GM19328 (cell line): ENCODE measurements at regions not wholly inside any gene's neighbourhood (a gene's known extent, or its start where the extent isn't known, plus 50 kb on each side); places are given as distances from the start of the nearest gene placed in this dataset.

Experiments
- ATAC-seq: cut with Tn5 transposase; IDR thresholded peaks from one replicate; pipeline ENCODE4 v1.9.1; 2021; ENCODE audit warnings: mild to moderate bottlenecking, moderate library complexity; ENCODE audit not compliant: unreplicated experiment

GRCh38 chr9:106625259-106625789, 237.6 kb upstream of the ZNF462 start:
- ATAC-seq: no peak

GRCh38 chr9:106626936-106627335, 236.0 kb upstream of the ZNF462 start:
- no peak for ATAC-seq

GRCh38 chr9:106632621-106633020, 230.3 kb upstream of the ZNF462 start:
- ATAC-seq: no peak

GRCh38 chr9:106634183-106634582, 228.8 kb upstream of the ZNF462 start:
- no peak for ATAC-seq

- ATAC-seq: no peak
These were observed 228.3 kb upstream of the ZNF462 start for GRCh38 chr9:106634641-106635040.

- ATAC-seq: no peak
These were observed 225.5 kb upstream of the ZNF462 start for GRCh38 chr9:106637486-106637885.

GRCh38 chr9:106639873-106640568, 222.9 kb upstream of the ZNF462 start:
- ATAC-seq: no peak

- ATAC-seq: no peak
These were observed 219.6 kb upstream of the ZNF462 start for GRCh38 chr9:106643211-106643930.

- ATAC-seq: no peak
These were observed 218.3 kb upstream of the ZNF462 start for GRCh38 chr9:106644661-106645060.

- ATAC-seq: no peak
These were observed 214.2 kb upstream of the ZNF462 start for GRCh38 chr9:106648799-106649198.

GRCh38 chr9:106649664-106650063, 213.3 kb upstream of the ZNF462 start:
- no peak for ATAC-seq

GRCh38 chr9:106653213-106653612, 209.8 kb upstream of the ZNF462 start:
- no peak for ATAC-seq

- ATAC-seq: no peak
These were observed 207.0 kb upstream of the ZNF462 start for GRCh38 chr9:106655966-106656365.

- ATAC-seq: no peak
These were observed 205.0 kb upstream of the ZNF462 start for GRCh38 chr9:106657926-106658325.

GRCh38 chr9:106668534-106668933, 194.4 kb upstream of the ZNF462 start:
- ATAC-seq: no peak

GRCh38 chr9:106669835-106670234, 193.1 kb upstream of the ZNF462 start:
- no peak for ATAC-seq

GRCh38 chr9:106670418-106670817, 192.5 kb upstream of the ZNF462 start:
- no peak for ATAC-seq

- ATAC-seq: no peak
These were observed 187.2 kb upstream of the ZNF462 start for GRCh38 chr9:106675780-106676179.

GRCh38 chr9:106677374-106677773, 185.6 kb upstream of the ZNF462 start:
- ATAC-seq: no peak

GRCh38 chr9:106677830-106678229, 185.1 kb upstream of the ZNF462 start:
- no peak for ATAC-seq

GRCh38 chr9:106678273-106678672, 184.7 kb upstream of the ZNF462 start:
- no peak for ATAC-seq

- no peak for ATAC-seq
These were observed 180.5 kb upstream of the ZNF462 start for GRCh38 chr9:106682420-106682819.
